ENCODE measurements at regions not wholly inside any gene's neighbourhood (a gene's known extent, or its start where the extent isn't known, plus 50 kb on each side); places are given as distances from the start of the nearest gene placed in this dataset.

GRCh38 chr3:110564674-110565073, 506.9 kb upstream of the NECTIN3 start (continued):
- TF ChIP-seq ARID4B (CRISPR knock-in tag; IDR thresholded peaks at IDR 0.05) (no peak), RBM17 (IDR thresholded peaks at IDR 0.05; ENCODE audit: borderline replicate concordance, low read depth, low read length) (no peak), JUN (IDR thresholded peaks at IDR 0.05; ENCODE audit: borderline replicate concordance, low read depth, low read length) (no peak), JUN (CRISPR knock-in tag; IDR thresholded peaks at IDR 0.05; ENCODE audit: borderline replicate concordance) (no peak), RBM22 (IDR thresholded peaks at IDR 0.05; ENCODE audit: low read depth, low read length, poor library complexity, severe bottlenecking) (no peak), EZH2 (IDR thresholded peaks at IDR 0.05; ENCODE audit: borderline replicate concordance, low read depth, low read length) (no peak), CHAMP1 (IDR thresholded peaks at IDR 0.05) (no peak), ZNF316 (IDR thresholded peaks at IDR 0.05) (peak; percentile 76), MLX (CRISPR knock-in tag; conservative IDR thresholded peaks at IDR 0.05) (no peak), ZNF431 (CRISPR knock-in tag; IDR thresholded peaks at IDR 0.05) (no peak), KDM1A (IDR thresholded peaks at IDR 0.05) (no peak), BDP1 (IDR thresholded peaks at IDR 0.05; ENCODE audit: insufficient read depth, insufficient read length) (no peak), MAFK (IDR thresholded peaks at IDR 0.05; ENCODE audit: low read length) (peak; percentile 44; the same call in 1 of the 2 replicates), MAFF (IDR thresholded peaks at IDR 0.05; ENCODE audit: low read length) (peak; percentile 49), STAT5A (IDR thresholded peaks at IDR 0.05; ENCODE audit: borderline replicate concordance, low read length) (no peak), BMI1 (IDR thresholded peaks at IDR 0.05; ENCODE audit: low read length) (no peak), NEUROD1 (IDR thresholded peaks at IDR 0.05; ENCODE audit: borderline replicate concordance, low read depth, low read length, partially characterized antibody) (no peak), BCLAF1 (IDR thresholded peaks at IDR 0.05; ENCODE audit: borderline replicate concordance in 1 of 2, control insufficient read depth in 1 of 2, low read depth in 2 of 2, low read length in 1 of 2) (no peak)

All from K562 (cell line).